ENCODE measurements at regions not wholly inside any gene's neighbourhood (a gene's known extent, or its start where the extent isn't known, plus 50 kb on each side); places are given as distances from the start of the nearest gene placed in this dataset.
"Not testable (repeated sequence)": the region's sequence is repeated elsewhere in the genome, so short reads cannot be mapped to it uniquely, and the experiment has no call there.

DNA sequence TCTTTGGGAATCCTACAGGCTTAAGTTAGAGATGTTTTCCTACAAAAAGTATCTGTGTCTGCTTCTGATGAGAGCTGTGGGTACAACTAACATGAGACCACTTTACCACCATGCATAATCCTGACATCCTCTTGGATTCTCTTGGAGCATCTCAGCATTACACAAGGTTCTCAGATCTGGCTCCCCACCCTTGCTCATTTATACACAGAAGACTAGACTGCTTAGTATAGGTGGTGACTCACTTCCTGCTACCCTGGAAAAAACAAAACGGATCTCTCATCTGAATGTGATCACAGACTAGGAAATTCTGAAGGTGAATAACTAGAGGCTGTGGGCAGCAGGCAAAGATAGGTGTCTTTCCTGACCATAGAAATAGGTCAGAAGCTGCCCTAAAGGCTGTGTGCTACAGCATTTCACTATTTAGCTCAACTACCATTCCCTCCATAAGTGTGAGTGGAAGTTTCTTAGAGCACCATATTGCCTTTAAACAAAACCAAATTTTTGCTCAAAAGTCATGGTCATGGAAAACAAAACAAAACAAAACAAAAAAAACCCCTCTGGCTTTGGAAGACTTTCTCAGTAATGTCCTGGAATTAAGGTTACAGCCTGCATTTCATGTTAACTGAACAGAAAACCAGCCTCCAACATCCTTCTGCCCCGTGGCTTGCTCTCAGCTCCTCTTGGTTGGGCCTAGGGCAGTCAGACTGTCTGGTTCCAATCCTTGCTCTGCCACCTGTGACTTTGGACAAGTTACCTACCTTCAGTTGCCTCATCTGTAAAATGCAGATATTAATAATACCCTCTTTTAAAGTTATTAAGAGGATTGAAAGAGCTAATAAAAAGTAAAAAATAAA is 75.1 kb upstream of the ZSCAN2 start:
- H3K4me3 ChIP-seq (ENCODE audit: low read length); H3K4me1 ChIP-seq (ENCODE audit: control insufficient read depth, insufficient read depth, low read length); intact Hi-C loops (cut with DNase I); H3K27me3 ChIP-seq (ENCODE audit: control insufficient read depth, insufficient read depth); DNase-seq; ATAC-seq; H3K27ac ChIP-seq (ENCODE audit: low read length); H3K9me3 ChIP-seq (ENCODE audit: control insufficient read depth, low read length): not testable (repeated sequence)
- WGBS = 29% methylated on average over 2 of the region's 2 CpGs

DNA sequence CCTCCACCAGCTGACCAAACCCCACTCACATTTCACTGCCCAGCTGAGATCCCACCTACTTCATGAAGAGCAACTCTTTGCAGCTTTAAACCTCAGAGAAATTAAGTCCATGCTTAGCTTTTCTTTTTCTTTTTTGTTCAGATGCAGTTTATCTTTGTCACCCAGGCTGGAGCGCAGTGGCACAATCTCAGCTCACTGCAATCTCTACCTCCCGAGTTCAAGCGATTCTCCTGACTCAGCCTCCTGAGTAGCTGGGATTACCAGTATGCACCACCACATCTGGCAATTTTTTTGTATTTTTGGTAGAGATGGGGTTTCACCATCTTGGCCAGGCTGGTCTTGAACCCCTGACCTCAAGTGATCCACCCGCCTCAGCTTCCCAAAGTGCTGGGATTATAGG is 70.1 kb upstream of the ZSCAN2 start:
- ATAC-seq; DNase-seq; H3K4me3 ChIP-seq (ENCODE audit: low read length); H3K27me3 ChIP-seq (ENCODE audit: control insufficient read depth, insufficient read depth); H3K27ac ChIP-seq (ENCODE audit: low read length); intact Hi-C loops (cut with DNase I); H3K9me3 ChIP-seq (ENCODE audit: control insufficient read depth, low read length); H3K4me1 ChIP-seq (ENCODE audit: control insufficient read depth, insufficient read depth, low read length): not testable (repeated sequence)
- WGBS = 98% methylated on average over 4 of the region's 4 CpGs

DNA sequence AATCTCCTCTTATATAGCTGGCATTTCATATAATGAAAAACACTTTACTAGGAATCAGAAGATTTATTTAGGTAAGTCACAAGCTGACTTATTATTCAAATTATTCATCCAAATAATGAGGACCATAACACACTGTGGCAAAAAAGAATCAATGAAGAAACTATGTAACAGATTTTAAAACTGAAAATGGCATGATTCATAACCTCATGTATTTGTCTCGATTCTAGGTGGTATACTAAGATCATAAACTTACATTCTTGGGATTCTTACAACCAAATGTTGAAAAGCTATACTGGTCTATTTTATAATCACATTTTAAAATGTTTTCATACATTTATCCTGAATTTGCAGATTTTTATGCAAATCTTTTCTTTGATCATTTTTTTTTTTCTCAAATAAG is 69.6 kb upstream of the ZSCAN2 start:
- H3K4me1 ChIP-seq (ENCODE audit: control insufficient read depth, insufficient read depth, low read length) = not testable (repeated sequence)
- WGBS = 98% methylated on average over 1 of the region's 1 CpG

DNA sequence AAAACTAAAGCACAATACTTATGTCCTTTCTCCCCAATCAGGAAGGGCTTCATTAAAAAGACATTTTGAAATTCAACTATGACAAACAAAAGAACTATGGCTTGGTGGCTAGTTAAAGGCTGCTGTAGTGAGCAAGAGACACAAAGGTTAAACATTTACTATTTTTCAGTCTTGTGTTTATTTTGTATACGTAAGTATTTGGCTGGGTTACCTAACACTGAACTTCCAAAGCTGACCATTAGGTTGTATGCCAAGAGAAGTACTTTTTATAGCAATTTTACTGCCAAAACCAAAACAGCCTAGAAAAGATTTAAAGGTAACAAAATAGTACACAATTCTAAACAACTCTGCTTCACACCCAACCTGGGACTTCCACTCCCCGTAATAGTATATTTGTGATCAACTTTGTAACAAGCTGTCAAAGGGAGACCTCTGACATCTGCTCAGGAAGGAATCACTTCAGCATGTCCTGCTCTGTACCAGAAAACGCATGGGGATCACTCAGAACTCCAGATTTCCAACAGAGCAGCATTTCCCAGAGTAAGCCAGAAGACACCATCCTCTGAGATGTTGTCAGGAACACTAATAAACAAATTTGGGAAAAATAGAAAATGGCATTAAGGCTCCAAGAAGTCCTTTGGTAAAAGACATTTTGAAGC is 69.0 kb upstream of the ZSCAN2 start:
- H3K9me3 ChIP-seq (ENCODE audit: control insufficient read depth, low read length); H3K4me1 ChIP-seq (ENCODE audit: control insufficient read depth, insufficient read depth, low read length); H3K4me3 ChIP-seq (ENCODE audit: low read length); intact Hi-C loops (cut with DNase I); DNase-seq; ATAC-seq; H3K27me3 ChIP-seq (ENCODE audit: control insufficient read depth, insufficient read depth); H3K27ac ChIP-seq (ENCODE audit: low read length): not testable (repeated sequence)
- WGBS = 88% methylated on average over 3 of the region's 3 CpGs

More for the DNA sequence above, 69.6 kb upstream of the ZSCAN2 start:
- H3K9me3 ChIP-seq (ENCODE audit: control insufficient read depth, low read length); H3K27me3 ChIP-seq (ENCODE audit: control insufficient read depth, insufficient read depth); ATAC-seq; intact Hi-C loops (cut with DNase I); H3K4me3 ChIP-seq (ENCODE audit: low read length); H3K27ac ChIP-seq (ENCODE audit: low read length); DNase-seq: not testable (repeated sequence)

DNA sequence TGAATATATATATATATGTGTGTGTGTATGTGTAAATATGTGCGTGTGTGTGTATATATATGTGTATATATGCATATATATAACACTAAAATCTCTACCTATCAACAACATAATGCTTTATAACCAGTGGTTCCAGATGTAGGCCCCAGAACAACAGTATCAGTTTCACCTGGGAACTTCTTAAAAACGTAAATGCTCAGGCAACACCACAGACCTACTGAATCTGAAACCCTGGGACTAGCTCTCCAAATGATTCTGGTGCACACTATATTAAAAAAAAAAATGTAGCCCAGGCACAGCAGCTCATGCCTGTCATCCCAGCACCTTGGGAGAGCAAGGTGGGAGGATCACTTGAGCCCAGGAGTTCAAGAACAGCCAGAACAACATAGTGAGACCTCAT is 67.1 kb upstream of the ZSCAN2 start:
- H3K4me1 ChIP-seq (ENCODE audit: control insufficient read depth, insufficient read depth, low read length); ATAC-seq; H3K27ac ChIP-seq (ENCODE audit: low read length); H3K4me3 ChIP-seq (ENCODE audit: low read length); DNase-seq; H3K9me3 ChIP-seq (ENCODE audit: control insufficient read depth, low read length); H3K27me3 ChIP-seq (ENCODE audit: control insufficient read depth, insufficient read depth); intact Hi-C loops (cut with DNase I): not testable (repeated sequence)
- 91% methylated on average over 2 of the region's 2 CpGs for WGBS

DNA sequence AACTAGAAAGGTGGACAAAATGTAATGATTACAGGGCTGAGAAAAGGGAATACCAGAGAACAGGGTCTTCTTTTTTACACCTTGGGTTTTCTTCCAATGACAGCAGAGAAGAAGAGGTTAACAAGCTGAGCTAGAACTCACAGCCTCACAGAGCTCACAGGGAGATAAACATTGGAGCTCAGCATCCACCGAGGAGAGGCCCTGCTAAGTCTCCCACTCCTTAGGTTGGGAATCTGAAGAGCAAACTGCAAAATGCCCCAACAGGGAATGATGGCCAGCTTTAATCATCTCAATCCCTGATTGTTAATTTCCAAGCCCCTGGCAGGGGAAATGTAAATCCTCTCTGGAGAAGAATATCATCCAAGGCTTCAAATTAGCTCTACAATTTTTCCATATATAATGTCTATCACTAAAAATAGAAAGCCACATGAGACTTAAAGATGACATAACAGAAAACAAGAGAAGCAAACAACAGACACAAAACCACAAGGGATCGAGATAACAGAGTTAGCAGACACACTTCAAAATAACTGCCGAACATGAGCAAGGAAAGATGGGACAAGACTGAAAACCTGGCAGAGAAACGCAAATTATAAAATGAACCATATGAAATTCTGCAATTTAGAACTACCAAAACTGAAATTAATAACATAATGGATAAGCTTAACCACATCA is 66.1 kb upstream of the ZSCAN2 start:
- H3K27me3 ChIP-seq (ENCODE audit: control insufficient read depth, insufficient read depth); H3K9me3 ChIP-seq (ENCODE audit: control insufficient read depth, low read length); H3K4me3 ChIP-seq (ENCODE audit: low read length); DNase-seq; intact Hi-C loops (cut with DNase I); H3K27ac ChIP-seq (ENCODE audit: low read length); ATAC-seq; H3K4me1 ChIP-seq (ENCODE audit: control insufficient read depth, insufficient read depth, low read length): not testable (repeated sequence)
- WGBS = 41% methylated on average over 4 of the region's 4 CpGs

DNA sequence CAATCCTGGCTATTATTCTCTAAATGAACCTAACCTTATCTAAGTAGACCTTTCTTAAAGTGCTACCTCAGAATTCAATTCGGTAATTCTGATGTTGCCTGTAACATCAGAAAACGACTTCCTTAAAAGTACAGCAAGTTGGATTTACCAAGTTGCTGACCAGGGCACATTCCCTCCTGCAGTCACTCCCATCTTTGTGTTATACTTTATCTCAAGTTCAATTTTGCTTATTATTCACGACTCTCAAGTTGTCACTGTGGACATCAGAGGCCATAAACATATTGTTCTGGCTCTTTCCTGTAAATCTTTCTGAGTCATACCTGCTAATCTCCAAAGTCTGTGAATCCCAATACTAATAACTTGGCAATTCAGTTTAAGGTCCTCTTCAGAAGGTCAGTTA is 64.6 kb upstream of the ZSCAN2 start:
- H3K4me3 ChIP-seq (ENCODE audit: low read length); ATAC-seq; H3K4me1 ChIP-seq (ENCODE audit: control insufficient read depth, insufficient read depth, low read length); H3K27ac ChIP-seq (ENCODE audit: low read length); H3K27me3 ChIP-seq (ENCODE audit: control insufficient read depth, insufficient read depth); DNase-seq; intact Hi-C loops (cut with DNase I); H3K9me3 ChIP-seq (ENCODE audit: control insufficient read depth, low read length): not testable (repeated sequence)
- WGBS = 64% methylated on average over 3 of the region's 3 CpGs

DNA sequence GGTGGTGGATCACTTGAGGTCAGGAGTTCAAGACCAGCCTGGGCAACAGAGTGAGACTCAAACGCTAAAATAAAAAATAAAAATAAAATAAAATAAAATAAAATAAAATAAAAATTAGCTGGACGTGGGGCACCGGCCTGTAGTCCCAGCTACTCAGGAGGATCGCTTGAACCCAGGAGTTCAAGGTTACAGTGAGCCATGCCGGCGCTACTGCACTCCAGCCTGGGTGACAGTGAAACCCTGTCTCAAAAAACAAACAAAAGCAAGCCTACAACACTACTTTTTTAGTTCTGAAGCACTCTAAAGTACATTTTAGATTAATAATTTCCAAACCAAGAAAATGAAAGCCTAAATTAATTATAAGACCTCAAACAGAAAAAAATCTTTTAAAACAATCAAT is 56.2 kb upstream of the ZSCAN2 start:
- H3K4me3 ChIP-seq (ENCODE audit: low read length); intact Hi-C loops (cut with DNase I); ATAC-seq; DNase-seq; H3K27me3 ChIP-seq (ENCODE audit: control insufficient read depth, insufficient read depth); H3K9me3 ChIP-seq (ENCODE audit: control insufficient read depth, low read length); H3K4me1 ChIP-seq (ENCODE audit: control insufficient read depth, insufficient read depth, low read length); H3K27ac ChIP-seq (ENCODE audit: low read length): not testable (repeated sequence)
- 95% methylated on average over 6 of the region's 6 CpGs for WGBS

DNA sequence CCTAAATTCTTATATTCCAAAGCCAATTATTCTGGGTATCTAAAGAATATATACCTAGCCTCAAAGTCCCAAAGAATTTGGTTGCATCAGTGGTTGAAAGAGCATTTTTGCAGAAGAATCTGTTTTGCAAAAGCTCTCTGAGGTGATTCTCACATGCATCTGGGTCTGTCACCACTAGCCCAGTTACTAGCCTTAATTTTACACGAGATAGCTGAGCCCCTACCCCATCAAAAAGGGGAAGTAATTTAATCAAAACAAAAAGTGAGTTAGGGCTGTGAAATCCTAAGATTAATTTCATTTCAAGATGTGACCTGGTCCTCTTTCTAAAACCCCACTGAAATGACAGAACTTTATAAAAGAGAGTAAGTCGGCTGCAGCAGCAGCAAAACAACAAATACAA is 53.7 kb upstream of the ZSCAN2 start:
- H3K4me1 ChIP-seq (ENCODE audit: control insufficient read depth, insufficient read depth, low read length); H3K9me3 ChIP-seq (ENCODE audit: control insufficient read depth, low read length); ATAC-seq; DNase-seq; H3K27ac ChIP-seq (ENCODE audit: low read length); intact Hi-C loops (cut with DNase I); H3K4me3 ChIP-seq (ENCODE audit: low read length); H3K27me3 ChIP-seq (ENCODE audit: control insufficient read depth, insufficient read depth): not testable (repeated sequence)
- 81% methylated on average over 2 of the region's 2 CpGs for WGBS

DNA sequence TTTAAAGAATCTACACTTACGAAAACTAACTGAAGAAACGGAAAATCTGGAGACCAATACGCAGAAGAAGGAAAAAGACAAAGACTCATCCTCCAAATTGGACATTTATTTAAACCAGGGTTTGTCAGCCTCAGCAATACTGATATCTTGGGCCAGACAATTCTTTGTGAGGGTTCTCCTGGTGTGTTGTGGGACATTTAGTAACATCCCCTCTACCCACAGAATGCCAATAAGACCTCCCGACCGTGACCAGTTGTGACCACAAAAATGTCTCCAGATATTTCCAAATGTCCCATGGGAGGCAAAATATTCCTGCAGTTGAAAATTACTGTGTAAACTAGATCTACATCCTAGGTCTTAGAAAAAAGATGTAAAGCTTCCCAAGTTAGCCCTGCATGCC is 50.3 kb upstream of the ZSCAN2 start:
- H3K27ac ChIP-seq (ENCODE audit: low read length); H3K4me1 ChIP-seq (ENCODE audit: control insufficient read depth, insufficient read depth, low read length); intact Hi-C loops (cut with DNase I); H3K9me3 ChIP-seq (ENCODE audit: control insufficient read depth, low read length); DNase-seq; ATAC-seq; H3K4me3 ChIP-seq (ENCODE audit: low read length); H3K27me3 ChIP-seq (ENCODE audit: control insufficient read depth, insufficient read depth): not testable (repeated sequence)
- 90% methylated on average over 5 of the region's 5 CpGs for whole genome bisulfite sequencing

Measured in right cardiac atrium (tissue), 5 donors.